Panc1 (cell line): ENCODE measurements at regions not wholly inside any gene's neighbourhood (a gene's known extent, or its start where the extent isn't known, plus 50 kb on each side); places are given as distances from the start of the nearest gene placed in this dataset.
"Not testable (repeated sequence)": the region's sequence is repeated elsewhere in the genome, so short reads cannot be mapped to it uniquely, and the experiment has no call there.

Source experiments
- CTCF ChIP-seq: fragments of 450-650 bp; IDR thresholded peaks from 2 replicates; pipeline ENCODE4 v1.5.1; 2017; ENCODE audit warnings: mild to moderate bottlenecking
- POLR2AphosphoS5 ChIP-seq: IDR thresholded peaks from 2 replicates; pipeline ENCODE4 v1.6.1; 2012; ENCODE audit warnings: mild to moderate bottlenecking, low read depth, low read length, moderate library complexity
- REST ChIP-seq, 2 experiments: IDR thresholded peaks; 2 replicates each; pipeline ENCODE4 v1.6.1; 2011 to 2012; ENCODE audit warnings: low read depth in 2 of 2, control low read depth in 1 of 2, low read length in 1 of 2, mild to moderate bottlenecking in 1 of 2, moderate library complexity in 1 of 2; ENCODE audit not compliant: insufficient read depth in 1 of 2
- SIN3A ChIP-seq: IDR thresholded peaks from 2 replicates; pipeline ENCODE4 v1.6.1; 2012; ENCODE audit warnings: low read depth, mild to moderate bottlenecking, low read length, moderate library complexity, borderline replicate concordance; ENCODE audit not compliant: insufficient read depth

- not testable (repeated sequence) for TF ChIP-seq CTCF; REST (IDR thresholded peaks at IDR 0.05; ENCODE audit: insufficient read depth in 1 of 2, low read depth in 2 of 2, low read length in 1 of 2); POLR2AphosphoS5; SIN3A
These were observed 276.0 kb upstream of the SUCLG2 start for GRCh38 chr3:67930394-67930793.
